GM18511 (cell line): ENCODE measurements at regions not wholly inside any gene's neighbourhood (a gene's known extent, or its start where the extent isn't known, plus 50 kb on each side); places are given as distances from the start of the nearest gene placed in this dataset.
"Not testable (repeated sequence)": the region's sequence is repeated elsewhere in the genome, so short reads cannot be mapped to it uniquely, and the experiment has no call there.

Experiments
- ATAC-seq: cut with Tn5 transposase; IDR thresholded peaks from one replicate; pipeline ENCODE4 v1.9.1; 2021; ENCODE audit warnings: mild to moderate bottlenecking, moderate library complexity; ENCODE audit not compliant: unreplicated experiment

DNA sequence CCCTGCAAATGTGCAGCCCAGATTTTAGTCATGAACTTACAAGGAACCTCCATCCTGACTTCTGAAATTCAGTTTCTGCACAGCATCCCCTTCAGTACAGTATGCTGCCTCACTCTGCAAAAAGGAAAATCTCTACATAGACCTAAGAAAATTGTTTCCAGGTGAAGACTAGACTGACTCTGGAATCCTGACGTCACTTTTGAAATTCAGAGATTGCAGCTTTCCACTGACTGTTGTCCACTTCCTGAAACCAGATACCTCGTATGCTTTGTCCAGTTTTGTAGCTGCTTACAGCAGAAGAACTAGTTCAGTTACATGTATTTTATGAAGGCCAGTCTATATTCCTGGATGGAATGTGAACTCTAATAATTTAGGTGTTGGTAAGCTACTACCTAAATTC, 629.3 kb upstream of the ST8SIA4 start:
- ATAC-seq: no peak

DNA sequence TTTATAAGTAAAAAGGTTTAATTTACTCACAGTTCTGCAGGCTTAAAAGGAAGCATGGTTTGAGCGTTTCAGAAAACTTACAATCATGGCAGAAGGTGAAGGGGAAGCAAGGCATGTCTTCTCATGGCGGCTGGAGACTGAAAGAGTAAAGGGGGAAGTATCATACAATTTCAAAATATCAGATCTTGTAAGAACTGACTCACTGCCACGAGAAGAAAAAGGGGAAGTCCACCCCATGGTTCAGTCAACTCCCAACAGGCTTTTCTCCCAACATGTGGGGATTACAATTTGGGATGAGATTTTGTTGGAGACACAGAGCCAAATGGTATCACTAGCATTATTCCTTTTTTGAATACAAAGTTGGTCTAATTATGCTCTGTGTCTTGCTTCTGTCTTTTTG, 627.9 kb upstream of the ST8SIA4 start:
- no peak for ATAC-seq

DNA sequence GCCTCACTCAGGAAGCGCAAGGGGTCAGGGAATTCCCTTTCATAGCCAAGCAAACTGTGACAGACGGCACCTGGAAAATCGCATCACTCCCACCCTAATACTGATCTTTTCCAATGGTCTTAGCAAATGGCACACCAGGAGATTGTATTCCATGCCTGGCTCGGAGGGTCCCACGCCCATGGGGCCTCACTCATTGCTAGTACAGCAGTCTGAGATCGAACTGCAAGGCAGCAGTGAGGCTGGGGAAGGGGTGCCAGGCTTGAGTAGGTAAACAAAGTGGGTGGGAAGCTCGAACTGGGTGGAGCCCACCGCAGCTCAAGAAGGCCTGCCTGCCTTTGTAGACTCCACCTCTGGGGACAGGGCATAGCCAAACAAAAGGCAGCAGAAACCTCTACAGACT, 626.0 kb upstream of the ST8SIA4 start:
- not testable (repeated sequence) for ATAC-seq

DNA sequence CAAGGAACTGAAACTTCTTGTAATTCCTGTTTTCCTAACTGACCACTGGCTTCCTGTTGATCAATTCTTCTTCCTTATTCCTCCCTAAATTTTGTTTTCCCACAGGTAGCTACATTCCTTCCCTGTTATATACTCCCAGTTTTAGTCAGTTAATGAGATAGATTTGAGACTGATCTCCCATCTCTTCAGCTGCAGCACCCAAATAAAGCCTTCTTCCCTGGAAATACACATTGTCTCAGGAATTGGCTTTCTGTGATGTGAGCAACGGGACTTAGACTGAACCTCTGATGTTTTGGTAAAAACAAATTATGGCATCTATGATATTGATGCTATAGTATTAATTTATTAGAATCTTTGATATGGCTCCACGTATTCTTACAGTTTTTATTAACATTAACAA, 617.3 kb upstream of the ST8SIA4 start:
- ATAC-seq: no peak

DNA sequence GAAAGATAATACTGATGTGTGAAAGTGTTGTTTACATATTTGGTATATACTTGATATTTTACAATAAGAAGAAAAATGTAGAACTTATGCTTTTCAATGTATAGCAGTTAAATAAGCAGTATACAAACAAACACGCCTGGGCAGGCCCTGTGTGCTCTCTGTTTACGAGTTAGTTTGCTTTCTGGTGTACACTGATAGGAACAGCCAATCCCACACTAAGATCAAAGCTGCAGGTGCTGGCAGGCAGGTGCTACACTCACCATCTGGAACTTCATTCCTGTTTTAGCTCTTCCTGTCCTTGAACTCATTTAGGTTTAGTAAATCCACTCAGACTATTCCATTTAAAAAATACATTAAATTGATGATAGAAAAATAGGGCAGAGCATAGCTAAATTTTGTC, 614.7 kb upstream of the ST8SIA4 start:
- no peak for ATAC-seq

- ATAC-seq: no peak
These were observed 612.6 kb upstream of the ST8SIA4 start for GRCh38 chr5:101515721-101516120.

DNA sequence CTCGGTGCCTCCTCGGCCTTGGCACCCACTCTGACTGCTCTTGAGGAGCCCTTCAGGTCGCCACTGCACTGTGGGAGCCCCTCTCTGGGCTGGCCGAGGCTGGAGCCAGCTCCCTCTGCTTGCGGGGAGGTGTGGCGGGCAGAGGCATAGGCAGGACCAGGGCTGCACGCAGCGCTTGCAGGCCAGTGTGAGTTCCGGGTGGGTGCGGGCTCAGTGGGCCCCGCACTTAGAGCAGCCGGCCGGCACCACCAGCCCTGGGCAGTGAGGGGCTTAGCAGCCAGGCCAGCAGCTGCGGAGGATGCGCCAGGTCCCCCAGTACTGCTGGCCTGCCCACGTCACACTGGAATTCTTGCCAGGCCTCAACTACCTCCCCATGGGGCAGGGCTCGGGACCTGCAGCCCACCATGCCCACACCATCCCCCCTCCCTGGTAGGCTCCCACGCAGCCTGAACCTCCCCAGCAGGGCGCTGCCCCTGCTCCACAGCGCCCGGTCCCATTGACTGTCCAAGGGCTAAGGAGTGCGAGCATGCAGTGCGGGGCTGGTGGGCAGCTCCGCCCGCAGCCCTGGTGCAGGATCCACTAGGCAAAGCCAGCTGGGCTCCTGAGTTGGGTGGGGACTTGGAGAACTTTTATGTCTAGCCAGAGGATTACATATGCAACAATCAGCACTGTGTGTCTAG, 602.9 kb upstream of the ST8SIA4 start:
- ATAC-seq: no peak

DNA sequence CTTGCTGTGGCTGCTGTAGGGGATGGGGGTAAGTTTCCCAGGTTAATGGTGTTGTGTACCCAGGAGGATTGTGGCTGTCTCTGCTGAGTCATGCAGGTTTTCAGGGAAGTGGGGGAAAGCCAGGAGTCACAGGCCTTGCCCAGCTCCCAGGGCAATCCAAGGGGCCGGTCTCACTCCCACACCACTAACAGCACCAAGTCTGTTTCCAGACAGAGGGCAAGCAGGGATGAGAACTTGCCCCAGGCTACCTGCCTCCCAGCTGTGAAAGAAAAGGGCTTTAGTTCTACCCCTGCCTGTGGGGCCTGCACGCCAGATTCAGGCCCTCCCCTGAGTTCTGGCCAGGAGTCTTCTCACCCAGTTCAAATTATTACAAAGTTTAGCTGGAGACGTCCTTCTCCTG, 579.8 kb upstream of the ST8SIA4 start:
- no peak for ATAC-seq

DNA sequence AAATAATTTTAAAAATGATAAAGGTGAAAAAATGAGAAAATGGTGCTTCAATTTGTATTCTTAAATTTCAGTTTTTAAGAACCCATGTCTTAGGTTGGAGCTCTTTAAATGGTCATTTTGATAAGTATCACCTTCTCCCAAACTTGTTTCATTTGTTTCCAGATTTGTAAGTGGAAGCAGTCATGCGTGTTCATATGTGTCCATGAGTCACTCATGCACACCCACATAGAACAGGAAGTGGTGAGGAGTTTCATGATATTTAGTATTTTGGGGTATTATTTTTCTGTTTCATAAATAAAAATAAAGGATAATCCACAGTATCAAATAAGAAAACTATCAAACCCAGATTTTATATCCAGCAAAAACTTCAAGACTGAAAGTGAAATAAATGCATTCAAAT, 570.4 kb upstream of the ST8SIA4 start:
- ATAC-seq: no peak

- ATAC-seq: no peak
These were observed 558.4 kb upstream of the ST8SIA4 start for GRCh38 chr5:101461455-101461854.

DNA sequence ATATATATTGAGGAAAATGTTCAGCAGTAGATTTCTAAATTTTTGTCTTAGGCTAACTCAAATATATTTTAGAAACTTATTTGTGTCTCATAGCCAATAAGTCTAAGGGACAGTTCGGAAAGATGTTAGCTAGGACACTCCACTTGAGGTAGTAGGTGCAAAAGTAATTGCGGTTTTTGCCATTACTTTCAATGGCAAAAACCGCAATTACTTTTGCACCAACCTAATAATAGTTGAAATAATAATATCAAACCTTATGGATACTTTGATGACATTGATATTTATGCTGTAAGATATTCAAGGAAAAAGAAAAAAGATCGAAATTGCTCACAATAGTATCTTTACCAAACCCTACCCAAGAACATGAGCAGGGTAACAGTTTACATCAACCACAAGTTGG, 555.5 kb upstream of the ST8SIA4 start:
- ATAC-seq: no peak

GRCh38 chr5:101455851-101456250, 552.8 kb upstream of the ST8SIA4 start:
- ATAC-seq: no peak

GRCh38 chr5:101455048-101455447, 552.0 kb upstream of the ST8SIA4 start:
- ATAC-seq: no peak

DNA sequence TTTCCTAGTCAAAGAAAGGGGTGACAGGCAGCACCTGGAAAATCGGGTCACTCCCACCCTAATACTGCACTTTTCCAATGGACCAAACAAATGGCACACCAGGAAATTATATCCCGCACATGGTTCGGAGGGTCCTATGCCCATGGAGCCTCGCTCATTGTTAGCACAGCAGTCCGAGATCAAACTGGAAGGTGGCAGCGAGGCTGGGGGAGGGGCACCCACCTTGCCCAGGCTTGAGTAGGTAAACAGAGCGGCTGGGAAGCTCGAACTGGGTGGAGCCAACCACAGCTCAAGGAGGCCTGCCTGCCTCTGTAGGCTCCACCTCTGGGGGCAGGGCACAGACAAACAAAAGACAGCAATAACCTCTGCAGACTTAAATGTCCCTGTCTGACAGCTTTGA, 539.2 kb upstream of the ST8SIA4 start:
- not testable (repeated sequence) for ATAC-seq

- no peak for ATAC-seq
These were observed 537.1 kb upstream of the ST8SIA4 start for GRCh38 chr5:101440173-101440572.

GRCh38 chr5:101437351-101437750, 534.3 kb upstream of the ST8SIA4 start:
- ATAC-seq: no peak

DNA sequence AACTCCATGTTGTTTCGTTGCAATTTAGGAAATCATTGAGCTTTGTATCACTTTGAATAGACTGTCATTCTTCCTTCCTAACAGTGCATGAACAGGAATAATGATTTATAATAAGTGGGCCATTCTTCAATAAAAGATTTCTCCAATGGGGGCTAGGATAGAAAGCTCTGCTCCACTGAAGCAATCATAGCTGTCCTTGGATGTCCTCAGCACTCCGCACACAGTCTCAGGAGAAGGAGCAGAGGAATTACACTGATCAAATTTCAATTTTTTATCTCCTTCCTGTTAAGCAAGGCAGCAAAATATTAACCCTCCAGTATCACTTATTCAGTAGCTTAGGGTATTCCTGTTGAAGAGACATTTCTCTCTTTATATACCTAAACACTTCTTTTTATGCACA, 532.7 kb upstream of the ST8SIA4 start:
- ATAC-seq: no peak

GRCh38 chr5:101431201-101431600, 528.1 kb upstream of the ST8SIA4 start:
- no peak for ATAC-seq

DNA sequence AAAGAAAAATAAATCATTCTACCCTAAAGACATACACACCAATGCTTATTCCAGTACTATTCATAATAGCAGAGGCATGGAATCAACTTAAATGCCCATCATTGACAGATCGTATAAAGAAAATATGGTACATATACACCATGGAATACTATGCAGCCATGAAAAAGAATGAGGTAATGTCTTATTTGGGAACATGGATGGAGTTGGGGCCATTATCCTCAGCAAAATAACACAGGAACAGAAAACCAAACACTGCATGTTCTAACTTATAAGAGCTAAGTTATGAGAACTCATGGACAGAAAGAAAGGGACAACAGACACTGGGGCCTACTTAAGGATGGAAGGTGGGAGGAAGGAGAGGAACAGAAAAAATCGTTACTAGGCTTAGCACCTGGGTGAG, 527.5 kb upstream of the ST8SIA4 start:
- no peak for ATAC-seq

DNA sequence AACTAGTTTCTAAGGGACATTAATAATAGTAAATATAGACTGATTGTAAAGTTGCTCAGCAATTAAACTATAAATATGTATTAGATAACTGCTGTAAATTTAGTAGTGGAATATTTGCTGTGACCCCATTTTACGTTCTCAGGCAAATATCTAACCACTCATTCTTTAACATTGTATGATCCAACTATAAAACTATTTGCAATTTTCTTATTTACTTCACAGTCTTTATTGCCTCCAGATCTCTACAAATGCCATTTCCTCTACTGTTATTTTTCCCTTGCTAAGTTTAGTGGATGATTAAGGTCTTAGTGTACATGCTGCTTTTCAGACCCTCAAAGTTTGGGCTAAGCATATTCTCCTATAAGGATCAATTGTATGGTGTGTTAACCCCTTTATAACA, 526.2 kb upstream of the ST8SIA4 start:
- no peak for ATAC-seq

- ATAC-seq: no peak
These were observed 522.3 kb upstream of the ST8SIA4 start for GRCh38 chr5:101425339-101425859.

GRCh38 chr5:101424530-101425175, 521.6 kb upstream of the ST8SIA4 start:
- ATAC-seq: no peak

GRCh38 chr5:101418713-101419118, 515.6 kb upstream of the ST8SIA4 start:
- ATAC-seq: no peak
